K562 (cell line): ENCODE measurements at regions not wholly inside any gene's neighbourhood (a gene's known extent, or its start where the extent isn't known, plus 50 kb on each side); places are given as distances from the start of the nearest gene placed in this dataset.
A peak's percentile ranks its signal among the peaks of the same experiment; 100 is the strongest.

Experiments
- CBFB ChIP-seq: sonication (generic); formaldehyde crosslinking; IDR thresholded peaks from 2 replicates; pipeline ENCODE4 v1.4.0; 2020; ENCODE audit warnings: mild to moderate bottlenecking, missing genetic modification reagents
- CHD1 ChIP-seq: fragments of 200-600 bp; sonication (generic); IDR thresholded peaks from one replicate; pipeline ENCODE4 v1.6.1; 2012; ENCODE audit warnings: mild to moderate bottlenecking, moderate library complexity, low read length, inconsistent platforms
- ESRRA ChIP-seq: fragments of 450-650 bp; IDR thresholded peaks from 2 replicates; pipeline ENCODE4 v1.6.1; 2014; ENCODE audit warnings: low read depth, mild to moderate bottlenecking, moderate library complexity, borderline replicate concordance
- EZH2 ChIP-seq: IDR thresholded peaks from 2 replicates; pipeline ENCODE4 v1.6.1; 2012; ENCODE audit warnings: low read depth, mild to moderate bottlenecking, inconsistent platforms, low read length, borderline replicate concordance
- FOS ChIP-seq: IDR thresholded peaks from 3 replicates; pipeline ENCODE4 v1.6.1; 2011; ENCODE audit not compliant: insufficient read length; ENCODE audit errors: extremely low read depth
- FOSL1 ChIP-seq: fragments of 200-800 bp; sonication (Bioruptor generic); conservative IDR thresholded peaks from 2 replicates; pipeline ENCODE4 v1.6.1; 2016; ENCODE audit warnings: missing genetic modification characterization, missing compliant biosample characterization
- POLR2AphosphoS5 ChIP-seq: IDR thresholded peaks from 2 replicates; pipeline ENCODE4 v1.6.1; 2011; ENCODE audit warnings: mild to moderate bottlenecking, low read depth, low read length, moderate library complexity; ENCODE audit not compliant: control insufficient read depth, insufficient read depth
- SMARCC2 ChIP-seq: fragments of 450-650 bp; IDR thresholded peaks from 2 replicates; pipeline ENCODE4 v1.6.1; 2017; ENCODE audit warnings: antibody characterized with exemption, moderate library complexity, mild to moderate bottlenecking, low read depth
- TAF1 ChIP-seq: IDR thresholded peaks from 2 replicates; pipeline ENCODE4 v1.6.1; 2011; ENCODE audit warnings: mild to moderate bottlenecking, low read length, moderate library complexity; ENCODE audit not compliant: insufficient read depth, control insufficient read depth, severe bottlenecking; ENCODE audit errors: extremely low read depth
- USF2 ChIP-seq: sonication (generic); formaldehyde crosslinking; IDR thresholded peaks from 2 replicates; pipeline ENCODE4 v1.5.0; 2020; ENCODE audit warnings: missing genetic modification reagents
- ZNF280A ChIP-seq: fragments of 450-650 bp; IDR thresholded peaks from 2 replicates; pipeline ENCODE4 v1.6.1; 2018; ENCODE audit warnings: mild to moderate bottlenecking, low read depth; ENCODE audit not compliant: partially characterized antibody
- TF ChIP-seq, protein P1 (sequence below), 3 experiments: IDR thresholded peaks in 2 of 3; conservative IDR thresholded peaks in 1 of 3; 2 replicates each; pipeline ENCODE4 v1.5.1; 2011 to 2012; ENCODE audit warnings: low read length in 3 of 3, mild to moderate bottlenecking in 3 of 3, control low read depth in 2 of 3, improper control_type of control experiment in 1 of 3, inconsistent platforms in 1 of 3, low read depth in 1 of 3, mixed read lengths in 1 of 3, moderate library complexity in 1 of 3; ENCODE audit not compliant: insufficient read depth in 2 of 3
- TF ChIP-seq, protein P2 (sequence below): sonication (generic); formaldehyde crosslinking; IDR thresholded peaks from 2 replicates; pipeline ENCODE4 v1.8.1; 2022; ENCODE audit warnings: missing genetic modification reagents

GRCh38 chr1:3956527-3957170 lies 56.6 kb upstream of the C1orf174 start:
- TF ChIP-seq USF2 (CRISPR knock-in tag) (no peak), ZNF280A (no peak), EZH2 (no peak), FOSL1 (tag) (no peak), POLR2AphosphoS5 (no peak), CHD1 (no peak), SMARCC2 (no peak), TAF1 (no peak), FOS (no peak), ESRRA (peak; percentile 45; the same call in 1 of the 2 replicates), CBFB (CRISPR knock-in tag) (no peak)
- TF ChIP-seq, protein P1, sequence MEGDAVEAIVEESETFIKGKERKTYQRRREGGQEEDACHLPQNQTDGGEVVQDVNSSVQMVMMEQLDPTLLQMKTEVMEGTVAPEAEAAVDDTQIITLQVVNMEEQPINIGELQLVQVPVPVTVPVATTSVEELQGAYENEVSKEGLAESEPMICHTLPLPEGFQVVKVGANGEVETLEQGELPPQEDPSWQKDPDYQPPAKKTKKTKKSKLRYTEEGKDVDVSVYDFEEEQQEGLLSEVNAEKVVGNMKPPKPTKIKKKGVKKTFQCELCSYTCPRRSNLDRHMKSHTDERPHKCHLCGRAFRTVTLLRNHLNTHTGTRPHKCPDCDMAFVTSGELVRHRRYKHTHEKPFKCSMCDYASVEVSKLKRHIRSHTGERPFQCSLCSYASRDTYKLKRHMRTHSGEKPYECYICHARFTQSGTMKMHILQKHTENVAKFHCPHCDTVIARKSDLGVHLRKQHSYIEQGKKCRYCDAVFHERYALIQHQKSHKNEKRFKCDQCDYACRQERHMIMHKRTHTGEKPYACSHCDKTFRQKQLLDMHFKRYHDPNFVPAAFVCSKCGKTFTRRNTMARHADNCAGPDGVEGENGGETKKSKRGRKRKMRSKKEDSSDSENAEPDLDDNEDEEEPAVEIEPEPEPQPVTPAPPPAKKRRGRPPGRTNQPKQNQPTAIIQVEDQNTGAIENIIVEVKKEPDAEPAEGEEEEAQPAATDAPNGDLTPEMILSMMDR (IDR thresholded peaks at IDR 0.05 in 2 of 3, conservative IDR thresholded peaks at IDR 0.05 in 1 of 3; ENCODE audit: insufficient read depth in 2 of 3, low read depth in 1 of 3, low read length in 3 of 3), result no peak
- TF ChIP-seq, protein P2, sequence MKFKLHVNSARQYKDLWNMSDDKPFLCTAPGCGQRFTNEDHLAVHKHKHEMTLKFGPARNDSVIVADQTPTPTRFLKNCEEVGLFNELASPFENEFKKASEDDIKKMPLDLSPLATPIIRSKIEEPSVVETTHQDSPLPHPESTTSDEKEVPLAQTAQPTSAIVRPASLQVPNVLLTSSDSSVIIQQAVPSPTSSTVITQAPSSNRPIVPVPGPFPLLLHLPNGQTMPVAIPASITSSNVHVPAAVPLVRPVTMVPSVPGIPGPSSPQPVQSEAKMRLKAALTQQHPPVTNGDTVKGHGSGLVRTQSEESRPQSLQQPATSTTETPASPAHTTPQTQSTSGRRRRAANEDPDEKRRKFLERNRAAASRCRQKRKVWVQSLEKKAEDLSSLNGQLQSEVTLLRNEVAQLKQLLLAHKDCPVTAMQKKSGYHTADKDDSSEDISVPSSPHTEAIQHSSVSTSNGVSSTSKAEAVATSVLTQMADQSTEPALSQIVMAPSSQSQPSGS (CRISPR knock-in tag), result no peak
